HepG2 (cell line): ENCODE measurements at regions not wholly inside any gene's neighbourhood (a gene's known extent, or its start where the extent isn't known, plus 50 kb on each side); places are given as distances from the start of the nearest gene placed in this dataset.

ENCODE experiments used
- GTF3A ChIP-seq: sonication (generic); formaldehyde crosslinking; conservative IDR thresholded peaks from 2 replicates; pipeline ENCODE4 v1.4.0; 2020; ENCODE audit warnings: mild to moderate bottlenecking, missing genetic modification reagents
- KDM3A ChIP-seq: IDR thresholded peaks from 2 replicates; pipeline ENCODE4 v1.6.1; 2018; ENCODE audit warnings: low read depth, missing compliant biosample characterization
- KMT2B ChIP-seq: IDR thresholded peaks from 2 replicates; pipeline ENCODE4 v1.6.1; 2016; ENCODE audit warnings: missing genetic modification reagents, missing compliant biosample characterization
- NRL ChIP-seq: sonication (generic); formaldehyde crosslinking; IDR thresholded peaks from 2 replicates; pipeline ENCODE4 v1.5.0; 2020; ENCODE audit warnings: missing genetic modification reagents, mild to moderate bottlenecking, moderate library complexity, borderline replicate concordance
- ZBTB14 ChIP-seq: sonication (generic); formaldehyde crosslinking; IDR thresholded peaks from 2 replicates; pipeline ENCODE4 v1.4.0; 2020; ENCODE audit warnings: missing genetic modification reagents
- ZFP37 ChIP-seq: sonication (generic); formaldehyde crosslinking; IDR thresholded peaks from 2 replicates; pipeline ENCODE4 v1.4.0; 2020; ENCODE audit warnings: missing genetic modification reagents, borderline replicate concordance
- ZNF547 ChIP-seq: sonication (generic); formaldehyde crosslinking; IDR thresholded peaks from 2 replicates; pipeline ENCODE4 v1.5.1; 2020; ENCODE audit warnings: mild to moderate bottlenecking, missing genetic modification reagents
- ZNF563 ChIP-seq: sonication (generic); formaldehyde crosslinking; IDR thresholded peaks from 2 replicates; pipeline ENCODE4 v1.8.0; 2022; ENCODE audit warnings: mild to moderate bottlenecking, moderate library complexity, missing genetic modification reagents
- TF ChIP-seq, protein P1 (sequence below): sonication (generic); formaldehyde crosslinking; IDR thresholded peaks from 2 replicates; pipeline ENCODE4 v1.8.0; 2022; ENCODE audit warnings: missing genetic modification reagents, low read depth, mild to moderate bottlenecking, borderline replicate concordance
- TF ChIP-seq, protein P2 (sequence below): sonication (generic); formaldehyde crosslinking; IDR thresholded peaks from 2 replicates; pipeline ENCODE4 v1.9.0; 2021; ENCODE audit warnings: missing genetic modification reagents, borderline replicate concordance
- TF ChIP-seq, protein P3 (sequence below): sonication (generic); formaldehyde crosslinking; IDR thresholded peaks from 2 replicates; pipeline ENCODE4 v1.5.1; 2020; ENCODE audit warnings: missing genetic modification reagents, mild to moderate bottlenecking, borderline replicate concordance

GRCh38 chr4:124970011-124970410 lies 257.5 kb upstream of the ANKRD50 start (continued):
- TF ChIP-seq GTF3A (CRISPR knock-in tag) (no peak), ZNF563 (CRISPR knock-in tag) (no peak), KDM3A (no peak), ZBTB14 (CRISPR knock-in tag) (no peak), NRL (CRISPR knock-in tag) (no peak), ZNF547 (CRISPR knock-in tag) (no peak), KMT2B (CRISPR knock-in tag) (no peak), ZFP37 (CRISPR knock-in tag) (no peak)
- TF ChIP-seq, protein P1, sequence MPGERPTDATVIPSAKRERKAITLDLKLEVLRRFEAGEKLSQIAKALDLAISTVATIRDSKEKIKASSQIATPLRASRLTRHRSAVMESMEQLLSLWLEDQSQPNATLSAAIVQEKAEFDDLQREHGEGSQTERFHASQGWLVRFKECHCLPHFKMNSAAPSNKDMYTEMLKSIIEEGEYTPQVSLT (CRISPR knock-in tag): no peak
- TF ChIP-seq, protein P2, sequence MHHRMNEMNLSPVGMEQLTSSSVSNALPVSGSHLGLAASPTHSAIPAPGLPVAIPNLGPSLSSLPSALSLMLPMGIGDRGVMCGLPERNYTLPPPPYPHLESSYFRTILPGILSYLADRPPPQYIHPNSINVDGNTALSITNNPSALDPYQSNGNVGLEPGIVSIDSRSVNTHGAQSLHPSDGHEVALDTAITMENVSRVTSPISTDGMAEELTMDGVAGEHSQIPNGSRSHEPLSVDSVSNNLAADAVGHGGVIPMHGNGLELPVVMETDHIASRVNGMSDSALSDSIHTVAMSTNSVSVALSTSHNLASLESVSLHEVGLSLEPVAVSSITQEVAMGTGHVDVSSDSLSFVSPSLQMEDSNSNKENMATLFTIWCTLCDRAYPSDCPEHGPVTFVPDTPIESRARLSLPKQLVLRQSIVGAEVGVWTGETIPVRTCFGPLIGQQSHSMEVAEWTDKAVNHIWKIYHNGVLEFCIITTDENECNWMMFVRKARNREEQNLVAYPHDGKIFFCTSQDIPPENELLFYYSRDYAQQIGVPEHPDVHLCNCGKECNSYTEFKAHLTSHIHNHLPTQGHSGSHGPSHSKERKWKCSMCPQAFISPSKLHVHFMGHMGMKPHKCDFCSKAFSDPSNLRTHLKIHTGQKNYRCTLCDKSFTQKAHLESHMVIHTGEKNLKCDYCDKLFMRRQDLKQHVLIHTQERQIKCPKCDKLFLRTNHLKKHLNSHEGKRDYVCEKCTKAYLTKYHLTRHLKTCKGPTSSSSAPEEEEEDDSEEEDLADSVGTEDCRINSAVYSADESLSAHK (CRISPR knock-in tag): no peak
- TF ChIP-seq, protein P3, sequence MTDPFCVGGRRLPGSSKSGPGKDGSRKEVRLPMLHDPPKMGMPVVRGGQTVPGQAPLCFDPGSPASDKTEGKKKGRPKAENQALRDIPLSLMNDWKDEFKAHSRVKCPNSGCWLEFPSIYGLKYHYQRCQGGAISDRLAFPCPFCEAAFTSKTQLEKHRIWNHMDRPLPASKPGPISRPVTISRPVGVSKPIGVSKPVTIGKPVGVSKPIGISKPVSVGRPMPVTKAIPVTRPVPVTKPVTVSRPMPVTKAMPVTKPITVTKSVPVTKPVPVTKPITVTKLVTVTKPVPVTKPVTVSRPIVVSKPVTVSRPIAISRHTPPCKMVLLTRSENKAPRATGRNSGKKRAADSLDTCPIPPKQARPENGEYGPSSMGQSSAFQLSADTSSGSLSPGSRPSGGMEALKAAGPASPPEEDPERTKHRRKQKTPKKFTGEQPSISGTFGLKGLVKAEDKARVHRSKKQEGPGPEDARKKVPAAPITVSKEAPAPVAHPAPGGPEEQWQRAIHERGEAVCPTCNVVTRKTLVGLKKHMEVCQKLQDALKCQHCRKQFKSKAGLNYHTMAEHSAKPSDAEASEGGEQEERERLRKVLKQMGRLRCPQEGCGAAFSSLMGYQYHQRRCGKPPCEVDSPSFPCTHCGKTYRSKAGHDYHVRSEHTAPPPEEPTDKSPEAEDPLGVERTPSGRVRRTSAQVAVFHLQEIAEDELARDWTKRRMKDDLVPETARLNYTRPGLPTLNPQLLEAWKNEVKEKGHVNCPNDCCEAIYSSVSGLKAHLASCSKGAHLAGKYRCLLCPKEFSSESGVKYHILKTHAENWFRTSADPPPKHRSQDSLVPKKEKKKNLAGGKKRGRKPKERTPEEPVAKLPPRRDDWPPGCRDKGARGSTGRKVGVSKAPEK (CRISPR knock-in tag): no peak
